CD4-positive, alpha-beta T cell (primary cell): ENCODE measurements at regions not wholly inside any gene's neighbourhood (a gene's known extent, or its start where the extent isn't known, plus 50 kb on each side); places are given as distances from the start of the nearest gene placed in this dataset.

Source experiments
- ATAC-seq: fragments of 200-7000 bp; cut with Tn5 transposase; one replicate; pipeline ENCODE4 v1.10.0; 2022; ENCODE audit warnings: mild to moderate bottlenecking; ENCODE audit not compliant: poor library complexity
- CTCF ChIA-PET: fragments of 350-600 bp; sonication (Branson Sonifier 250); formaldehyde crosslinking; loops from one replicate; lab custom pipeline; 2021; ENCODE audit warnings: antibody characterized with exemption, inconsistent platforms; lab: Charles Lee
- POLR2A ChIA-PET: fragments of 350-600 bp; sonication (Branson Sonifier 250); formaldehyde crosslinking; loops from one replicate; lab custom pipeline; 2021; ENCODE audit warnings: antibody characterized with exemption, inconsistent platforms; lab: Charles Lee
- DNase-seq, 14 experiments: peaks; one replicate each; pipeline ENCODE4 v3.0.0-alpha.2; 2013 to 2020; ENCODE audit warnings: mixed read lengths in 2 of 14
- H3K27ac ChIP-seq, 2 donors: one replicate each; pipeline versions ENCODE4 v1.5.1 to v1.7.0; 2013; ENCODE audit warnings: low read length in 2 of 2, low read depth in 1 of 2, mild to moderate bottlenecking in 1 of 2
- H3K27me3 ChIP-seq, 2 experiments: 1 replicate in 1 of 2; 2 replicates in 1 of 2; pipeline versions ENCODE4 v1.6.1 to v1.7.0; 2013; ENCODE audit warnings: low read length in 2 of 2, control low read depth in 1 of 2, mild to moderate bottlenecking in 1 of 2, moderate library complexity in 1 of 2; ENCODE audit not compliant: insufficient read depth in 2 of 2, control insufficient read depth in 1 of 2
- H3K36me3 ChIP-seq: one replicate; pipeline ENCODE4 v1.6.1; 2013; ENCODE audit warnings: low read length, control low read depth; ENCODE audit not compliant: insufficient read depth
- H3K4me1 ChIP-seq: one replicate; pipeline ENCODE4 v1.6.1; 2013; ENCODE audit warnings: low read length, control low read depth; ENCODE audit not compliant: insufficient read depth
- H3K4me3 ChIP-seq: one replicate; pipeline ENCODE4 v1.5.1; 2013; ENCODE audit warnings: mild to moderate bottlenecking, low read length, moderate library complexity
- H3K9me3 ChIP-seq, 2 experiments: 1 replicate in 1 of 2; 2 replicates in 1 of 2; pipeline versions ENCODE4 v1.6.1 to v1.7.0; 2013; ENCODE audit warnings: low read length in 2 of 2, mild to moderate bottlenecking in 2 of 2, control low read depth in 1 of 2, moderate library complexity in 1 of 2; ENCODE audit not compliant: control insufficient read depth in 1 of 2, insufficient read depth in 1 of 2
- H3K27ac Mint-ChIP-seq: one replicate; pipeline ENCODE4 v1.8.0; 2020; ENCODE audit warnings: mixed read lengths
- H3K27me3 Mint-ChIP-seq: one replicate; pipeline ENCODE4 v1.8.0; 2021; ENCODE audit warnings: mixed read lengths
- H3K36me3 Mint-ChIP-seq: one replicate; pipeline ENCODE4 v1.8.0; 2021; ENCODE audit warnings: low read depth, mixed read lengths
- H3K4me1 Mint-ChIP-seq: one replicate; pipeline ENCODE4 v1.8.0; 2021; ENCODE audit warnings: low read depth, mixed read lengths
- H3K4me3 Mint-ChIP-seq: one replicate; pipeline ENCODE4 v1.8.0; 2020; ENCODE audit warnings: mild to moderate bottlenecking, mixed read lengths
- H3K9me3 Mint-ChIP-seq: one replicate; pipeline ENCODE4 v1.8.0; 2020; ENCODE audit warnings: mixed read lengths
- intact Hi-C, 2 experiments: fragments of 100-400 bp; cut with DNase I in 1 of 2; cut with micrococcal nuclease in 1 of 2; formaldehyde crosslinking; loops; one replicate each; pipeline versions ENCODE4 v1.15.1 to v1.9.0; 2023 to 2025; cut with DNase I, micrococcal nuclease
- TF ChIP-seq, protein P1 (sequence below): fragments of 200-600 bp; IDR thresholded peaks from one replicate; pipeline ENCODE4 v1.8.0; 2022; ENCODE audit warnings: antibody characterized with exemption, mild to moderate bottlenecking

DNA sequence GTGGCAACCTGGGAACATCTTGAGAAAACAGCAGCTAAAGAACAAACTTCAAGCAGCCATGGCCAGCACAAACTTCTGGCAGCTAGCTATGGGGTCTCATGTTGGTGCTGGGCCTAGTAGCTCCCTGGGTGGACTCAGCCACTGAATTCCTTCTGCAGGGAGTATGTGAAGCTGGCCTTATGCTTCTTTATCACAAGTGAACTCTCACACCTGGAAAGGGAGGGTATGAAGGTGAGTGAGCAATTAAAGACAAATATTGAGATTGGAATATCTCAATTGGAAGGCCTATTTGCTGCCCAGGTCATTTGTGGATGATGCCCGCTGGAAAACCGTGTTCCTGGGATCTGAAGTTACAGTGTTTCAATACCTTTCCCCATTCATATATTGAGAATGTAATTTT lies 153.3 kb upstream of the RPS6KA3 start:
- POLR2A ChIA-PET, result no interaction called here
- H3K27ac ChIP-seq, result no peak overlapping the region
- H3K9me3 ChIP-seq, result no peaks in the 10 kb centered on the region
- Mint-ChIP-seq H3K27me3 (no peaks in the 10 kb centered on the region), H3K9me3 (no peaks in the 10 kb centered on the region), H3K27ac (no peak overlapping the region), H3K36me3 (no peaks in the 10 kb centered on the region), H3K4me3 (no peak overlapping the region), H3K4me1 (peaks cover 38% of the 10 kb centered on the region)
- H3K4me1 ChIP-seq, result peaks cover 17% of the 10 kb centered on the region
- CTCF ChIA-PET, result interaction anchor here (0.6 kb wide), 1 partner anchor 33 kb away, joined by 5 read pairs; no protein-coding TSS in a partner anchor
- no peaks in the 10 kb centered on the region for H3K27me3 ChIP-seq
- no peak for DNase-seq
- intact Hi-C loops, result no loop called here
- ATAC-seq, result no peak
- H3K4me3 ChIP-seq, result no peak overlapping the region
- TF ChIP-seq, protein P1, sequence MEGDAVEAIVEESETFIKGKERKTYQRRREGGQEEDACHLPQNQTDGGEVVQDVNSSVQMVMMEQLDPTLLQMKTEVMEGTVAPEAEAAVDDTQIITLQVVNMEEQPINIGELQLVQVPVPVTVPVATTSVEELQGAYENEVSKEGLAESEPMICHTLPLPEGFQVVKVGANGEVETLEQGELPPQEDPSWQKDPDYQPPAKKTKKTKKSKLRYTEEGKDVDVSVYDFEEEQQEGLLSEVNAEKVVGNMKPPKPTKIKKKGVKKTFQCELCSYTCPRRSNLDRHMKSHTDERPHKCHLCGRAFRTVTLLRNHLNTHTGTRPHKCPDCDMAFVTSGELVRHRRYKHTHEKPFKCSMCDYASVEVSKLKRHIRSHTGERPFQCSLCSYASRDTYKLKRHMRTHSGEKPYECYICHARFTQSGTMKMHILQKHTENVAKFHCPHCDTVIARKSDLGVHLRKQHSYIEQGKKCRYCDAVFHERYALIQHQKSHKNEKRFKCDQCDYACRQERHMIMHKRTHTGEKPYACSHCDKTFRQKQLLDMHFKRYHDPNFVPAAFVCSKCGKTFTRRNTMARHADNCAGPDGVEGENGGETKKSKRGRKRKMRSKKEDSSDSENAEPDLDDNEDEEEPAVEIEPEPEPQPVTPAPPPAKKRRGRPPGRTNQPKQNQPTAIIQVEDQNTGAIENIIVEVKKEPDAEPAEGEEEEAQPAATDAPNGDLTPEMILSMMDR, result no peak
- no peaks in the 10 kb centered on the region for H3K36me3 ChIP-seq

GRCh38 chrX:20418379-20419150 lies 151.9 kb upstream of the RPS6KA3 start:
- Mint-ChIP-seq H3K9me3 (no peaks in the 10 kb centered on the region), H3K27me3 (no peaks in the 10 kb centered on the region), H3K4me3 (peak overlapping the region; percentile 48), H3K36me3 (no peaks in the 10 kb centered on the region), H3K4me1 (peaks cover 53% of the 10 kb centered on the region), H3K27ac (peak overlapping the region; percentile 90)
- POLR2A ChIA-PET, result interaction anchor here (0.9 to 1.6 kb wide), 3 partner anchors 14 to 166 kb away, joined by 3 to 7 read pairs (median 7); no protein-coding TSS in a partner anchor
- Histone ChIP-seq H3K27ac (peak overlapping the region in 1 of 2 donors; percentile 11), H3K36me3 (no peaks in the 10 kb centered on the region), H3K9me3 (no peaks in the 10 kb centered on the region), H3K4me1 (peaks cover 31% of the 10 kb centered on the region), H3K27me3 (no peaks in the 10 kb centered on the region), H3K4me3 (no peak overlapping the region)
- TF ChIP-seq, protein P1, result no peak
- CTCF ChIA-PET, result no interaction called here
- DNase-seq, result no peak
- peak; percentile 17 for ATAC-seq
- intact Hi-C loops, result loop anchor here in 1 of 2 experiments (10.0 kb wide), 1 partner anchor 154 kb away; the partner anchor contains the start of gene RPS6KA3

- ChIA-PET CTCF (interaction anchor here (0.6 to 1.4 kb wide), 2 partner anchors 9 to 23 kb away, joined by 3 to 4 read pairs; no protein-coding TSS in a partner anchor), POLR2A (interaction anchor here (1.0 to 3.7 kb wide), 4 partner anchors 11 to 152 kb away, joined by 3 to 28 read pairs (median 6); partner anchors contain the start of gene RPS6KA3)
- no peaks in the 10 kb centered on the region for H3K9me3 ChIP-seq
- H3K36me3 ChIP-seq, result no peaks in the 10 kb centered on the region
- no peaks in the 10 kb centered on the region for H3K27me3 Mint-ChIP-seq
- H3K4me3 Mint-ChIP-seq, result no peak overlapping the region
- H3K27me3 ChIP-seq, result no peaks in the 10 kb centered on the region
- peak overlapping the region; percentile 89 for H3K27ac Mint-ChIP-seq
- H3K4me1 Mint-ChIP-seq, result peaks cover 63% of the 10 kb centered on the region
- intact Hi-C loops, result loop anchor here in 1 of 2 experiments (10.0 kb wide), 1 partner anchor 150 kb away; the partner anchor contains the start of gene RPS6KA3
- H3K4me1 ChIP-seq, result peaks cover 52% of the 10 kb centered on the region
- H3K4me3 ChIP-seq, result no peak overlapping the region
- H3K27ac ChIP-seq, result no peak overlapping the region
- H3K9me3 Mint-ChIP-seq, result peaks cover 2% of the 10 kb centered on the region
- peak in 1 of 14 experiments; percentile 11 for DNase-seq
- no peaks in the 10 kb centered on the region for H3K36me3 Mint-ChIP-seq
- ATAC-seq, result peak; percentile 30
- TF ChIP-seq, protein P1, result no peak
These were observed 148.2 kb upstream of the RPS6KA3 start for GRCh38 chrX:20414762-20415445.
